ENCODE measurements at regions not wholly inside any gene's neighbourhood (a gene's known extent, or its start where the extent isn't known, plus 50 kb on each side); places are given as distances from the start of the nearest gene placed in this dataset.

DNA sequence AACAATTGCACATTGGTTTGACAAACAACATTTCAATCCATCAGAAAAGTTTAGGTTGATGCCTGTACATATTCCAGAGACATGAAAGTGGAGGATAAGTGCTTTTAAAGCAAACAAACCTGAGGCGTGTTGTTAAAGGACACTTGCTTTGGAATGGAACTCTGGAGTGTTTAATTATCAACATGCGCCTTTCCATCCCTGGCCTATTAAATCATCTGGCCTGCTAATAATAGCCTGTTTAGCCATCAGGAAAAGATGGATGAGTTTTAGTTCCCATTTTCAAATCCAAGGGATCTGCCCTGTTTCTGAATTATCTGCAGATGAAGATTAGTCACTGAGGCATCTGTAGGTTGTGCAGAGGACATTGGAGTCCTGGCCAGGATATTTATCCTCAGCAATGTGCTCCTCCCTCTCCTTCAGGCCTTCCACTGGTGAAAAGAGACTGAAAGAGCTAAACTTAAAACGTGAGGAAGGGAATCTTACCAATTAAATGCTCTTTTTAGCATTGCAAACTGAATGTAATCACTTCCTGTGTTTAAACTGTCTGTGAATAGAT lies 388.9 kb downstream of the PPARGC1A start:
- FAIRE-seq, result no peak
- CTCF ChIA-PET (ENCODE audit: low intra/inter-chr PET ratio, low total read pairs), result no interaction called here
- no peaks in the 10 kb centered on the region for H4K20me1 ChIP-seq (ENCODE audit: insufficient read depth, low read length)

More for the DNA sequence above, 388.9 kb downstream of the PPARGC1A start:
- Histone ChIP-seq H3K9me3 (ENCODE audit: low read length) (0 out of 2 replicates have a peak, but pooled peaks cover 8% of the 10 kb centered on the region), H3K4me2 (ENCODE audit: low read depth, low read length) (no peak overlapping the region), H3K9ac (ENCODE audit: insufficient read depth, low read depth, low read length) (no peak overlapping the region), H3K4me3 (replicated peaks in 1 of 3; ENCODE audit: insufficient read depth in 1 of 3, low read depth in 2 of 3, low read length in 3 of 3) (no peak overlapping the region), H3K27me3 (ENCODE audit: control insufficient read depth in 1 of 2, insufficient read depth in 2 of 2, low read length in 2 of 2) (no peaks in the 10 kb centered on the region), H3K4me1 (ENCODE audit: insufficient read depth, low read length) (no peaks in the 10 kb centered on the region), H3K36me3 (replicated peaks in 1 of 2; ENCODE audit: control insufficient read depth in 1 of 2, insufficient read depth in 2 of 2, low read length in 2 of 2) (no peaks in the 10 kb centered on the region), H2AFZ (ENCODE audit: low read length) (no peak overlapping the region), H3K27ac (ENCODE audit: extremely low read length, insufficient read depth, low read length) (no peak overlapping the region), H3K79me2 (ENCODE audit: insufficient read depth, low read length) (no peaks in the 10 kb centered on the region)
- in situ Hi-C loops (cut with HindIII; ENCODE audit: extremely low pct_ligation_motif_present, low pct_unique_long_range_greater_than_20kb) (no loop called here), intact Hi-C loops (cut with micrococcal nuclease; ENCODE audit: unreplicated experiment) (no loop called here)
- TF ChIP-seq NFYB (CRISPR knock-in tag; IDR thresholded peaks at IDR 0.05), result no peak
- no peak for TF ChIP-seq ZNF350 (CRISPR knock-in tag; IDR thresholded peaks at IDR 0.05; ENCODE audit: borderline replicate concordance, low read depth)
- TF ChIP-seq ZMYM2 (CRISPR knock-in tag; IDR thresholded peaks at IDR 0.05), result no peak
- no peak for TF ChIP-seq TMF1 (CRISPR knock-in tag; IDR thresholded peaks at IDR 0.05; ENCODE audit: low read depth)
- TF ChIP-seq, protein P1, sequence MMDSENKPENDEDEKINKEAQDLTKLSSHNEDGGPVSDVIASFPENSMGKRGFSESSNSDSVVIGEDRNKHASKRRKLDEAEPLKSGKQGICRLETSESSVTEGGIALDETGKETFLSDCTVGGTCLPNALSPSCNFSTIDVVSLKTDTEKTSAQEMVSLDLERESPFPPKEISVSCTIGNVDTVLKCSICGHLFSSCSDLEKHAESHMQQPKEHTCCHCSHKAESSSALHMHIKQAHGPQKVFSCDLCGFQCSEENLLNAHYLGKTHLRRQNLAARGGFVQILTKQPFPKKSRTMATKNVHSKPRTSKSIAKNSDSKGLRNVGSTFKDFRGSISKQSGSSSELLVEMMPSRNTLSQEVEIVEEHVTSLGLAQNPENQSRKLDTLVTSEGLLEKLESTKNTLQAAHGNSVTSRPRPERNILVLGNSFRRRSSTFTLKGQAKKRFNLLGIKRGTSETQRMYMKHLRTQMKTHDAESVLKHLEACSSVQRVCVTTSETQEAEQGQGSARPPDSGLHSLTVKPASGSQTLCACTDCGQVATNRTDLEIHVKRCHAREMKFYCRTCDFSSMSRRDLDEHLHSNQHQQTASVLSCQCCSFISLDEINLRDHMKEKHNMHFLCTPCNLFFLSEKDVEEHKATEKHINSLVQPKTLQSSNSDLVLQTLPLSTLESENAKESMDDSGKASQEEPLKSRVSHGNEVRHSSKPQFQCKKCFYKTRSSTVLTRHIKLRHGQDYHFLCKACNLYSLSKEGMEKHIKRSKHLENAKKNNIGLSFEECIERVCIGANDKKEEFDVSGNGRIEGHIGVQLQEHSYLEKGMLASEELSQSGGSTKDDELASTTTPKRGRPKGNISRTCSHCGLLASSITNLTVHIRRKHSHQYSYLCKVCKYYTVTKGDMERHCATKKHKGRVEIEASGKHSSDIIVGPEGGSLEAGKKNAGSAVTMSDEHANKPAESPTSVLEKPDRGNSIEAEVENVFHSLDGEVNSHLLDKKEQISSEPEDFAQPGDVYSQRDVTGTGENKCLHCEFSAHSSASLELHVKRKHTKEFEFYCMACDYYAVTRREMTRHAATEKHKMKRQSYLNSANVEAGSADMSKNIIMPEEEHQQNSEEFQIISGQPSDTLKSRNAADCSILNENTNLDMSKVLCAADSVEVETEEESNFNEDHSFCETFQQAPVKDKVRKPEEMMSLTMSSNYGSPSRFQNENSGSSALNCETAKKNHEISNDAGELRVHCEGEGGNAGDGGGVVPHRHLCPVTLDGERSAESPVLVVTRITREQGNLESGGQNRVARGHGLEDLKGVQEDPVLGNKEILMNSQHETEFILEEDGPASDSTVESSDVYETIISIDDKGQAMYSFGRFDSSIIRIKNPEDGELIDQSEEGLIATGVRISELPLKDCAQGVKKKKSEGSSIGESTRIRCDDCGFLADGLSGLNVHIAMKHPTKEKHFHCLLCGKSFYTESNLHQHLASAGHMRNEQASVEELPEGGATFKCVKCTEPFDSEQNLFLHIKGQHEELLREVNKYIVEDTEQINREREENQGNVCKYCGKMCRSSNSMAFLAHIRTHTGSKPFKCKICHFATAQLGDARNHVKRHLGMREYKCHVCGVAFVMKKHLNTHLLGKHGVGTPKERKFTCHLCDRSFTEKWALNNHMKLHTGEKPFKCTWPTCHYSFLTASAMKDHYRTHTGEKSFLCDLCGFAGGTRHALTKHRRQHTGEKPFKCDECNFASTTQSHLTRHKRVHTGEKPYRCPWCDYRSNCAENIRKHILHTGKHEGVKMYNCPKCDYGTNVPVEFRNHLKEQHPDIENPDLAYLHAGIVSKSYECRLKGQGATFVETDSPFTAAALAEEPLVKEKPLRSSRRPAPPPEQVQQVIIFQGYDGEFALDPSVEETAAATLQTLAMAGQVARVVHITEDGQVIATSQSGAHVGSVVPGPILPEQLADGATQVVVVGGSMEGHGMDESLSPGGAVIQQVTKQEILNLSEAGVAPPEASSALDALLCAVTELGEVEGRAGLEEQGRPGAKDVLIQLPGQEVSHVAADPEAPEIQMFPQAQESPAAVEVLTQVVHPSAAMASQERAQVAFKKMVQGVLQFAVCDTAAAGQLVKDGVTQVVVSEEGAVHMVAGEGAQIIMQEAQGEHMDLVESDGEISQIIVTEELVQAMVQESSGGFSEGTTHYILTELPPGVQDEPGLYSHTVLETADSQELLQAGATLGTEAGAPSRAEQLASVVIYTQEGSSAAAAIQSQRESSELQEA (CRISPR knock-in tag; IDR thresholded peaks at IDR 0.05; ENCODE audit: not compliant biosample characterization), result no peak
- TF ChIP-seq ATAD3A (CRISPR knock-in tag; IDR thresholded peaks at IDR 0.05), result no peak
- no peak for TF ChIP-seq ZNF501 (CRISPR knock-in tag; IDR thresholded peaks at IDR 0.05)
- no peak for TF ChIP-seq TBX2 (CRISPR knock-in tag; IDR thresholded peaks at IDR 0.05; ENCODE audit: borderline replicate concordance)
- no peak for TF ChIP-seq ZBTB42 (CRISPR knock-in tag; IDR thresholded peaks at IDR 0.05)
- no peak for TF ChIP-seq ZNF776 (CRISPR knock-in tag; IDR thresholded peaks at IDR 0.05)
- TF ChIP-seq ARNT (IDR thresholded peaks at IDR 0.05), result no peak
- TF ChIP-seq THAP8 (CRISPR knock-in tag; IDR thresholded peaks at IDR 0.05; ENCODE audit: borderline replicate concordance), result no peak
- TF ChIP-seq ZGPAT (CRISPR knock-in tag; IDR thresholded peaks at IDR 0.05), result no peak
- no peak for TF ChIP-seq NAIF1 (CRISPR knock-in tag; IDR thresholded peaks at IDR 0.05; ENCODE audit: borderline replicate concordance)
- DNase-seq (ENCODE audit: low spot score) (no peak), ATAC-seq (no peak)
- POLR2A ChIA-PET, result no interaction called here
- 3% methylated on average over 3 of the region's 3 CpGs for whole genome bisulfite sequencing (ENCODE audit: low lambda C conversion rate)
- BruUV-seq (replicated peaks), result no TSS peak

Data from HepG2 (cell line).